ENCODE measurements at regions not wholly inside any gene's neighbourhood (a gene's known extent, or its start where the extent isn't known, plus 50 kb on each side); places are given as distances from the start of the nearest gene placed in this dataset.

GRCh38 chr5:96074460-96074859, 112.8 kb upstream of the ELL2 start:
- TF ChIP-seq ZNF274 (IDR thresholded peaks at IDR 0.05; ENCODE audit: low read depth, low read length) (no peak), SUZ12 (IDR thresholded peaks at IDR 0.05; ENCODE audit: extremely low read depth, insufficient read depth, insufficient read length) (no peak)
